ENCODE measurements at regions not wholly inside any gene's neighbourhood (a gene's known extent, or its start where the extent isn't known, plus 50 kb on each side); places are given as distances from the start of the nearest gene placed in this dataset.
"Not testable (repeated sequence)": the region's sequence is repeated elsewhere in the genome, so short reads cannot be mapped to it uniquely, and the experiment has no call there.

GRCh38 chr9:63912451-63912850, 1372.6 kb downstream of the FOXD4L5 start:
- H3K27me3 ChIP-seq (ENCODE audit: control insufficient read depth, insufficient read depth, low read length); POLR2A ChIA-PET; BruUV-seq (replicated peaks); in situ Hi-C loops (cut with HindIII; ENCODE audit: low pct_unique_long_range_greater_than_20kb, low sequenced_read_pairs); intact Hi-C loops (cut with micrococcal nuclease; ENCODE audit: unreplicated experiment); H3K4me3 ChIP-seq (ENCODE audit: low read depth in 2 of 2, low read length in 2 of 2); H3K9me3 ChIP-seq (ENCODE audit: control insufficient read depth, insufficient read depth, low read depth, low read length); DNase-seq (ENCODE audit: low read depth, low spot score); H3K27ac ChIP-seq (ENCODE audit: low read length); ATAC-seq; H3K36me3 ChIP-seq (ENCODE audit: control insufficient read depth, insufficient read depth, low read length); H3K4me1 ChIP-seq (ENCODE audit: control insufficient read depth, insufficient read depth, low read length); CTCF ChIA-PET: not testable (repeated sequence)

- ATAC-seq; H3K4me1 ChIP-seq (ENCODE audit: control insufficient read depth, insufficient read depth, low read length); intact Hi-C loops (cut with micrococcal nuclease; ENCODE audit: unreplicated experiment); BruUV-seq (replicated peaks); H3K27ac ChIP-seq (ENCODE audit: low read length); H3K9me3 ChIP-seq (ENCODE audit: control insufficient read depth, insufficient read depth, low read depth, low read length); in situ Hi-C loops (cut with HindIII; ENCODE audit: low pct_unique_long_range_greater_than_20kb, low sequenced_read_pairs); H3K27me3 ChIP-seq (ENCODE audit: control insufficient read depth, insufficient read depth, low read length); POLR2A ChIA-PET; CTCF ChIA-PET; H3K36me3 ChIP-seq (ENCODE audit: control insufficient read depth, insufficient read depth, low read length); H3K4me3 ChIP-seq (ENCODE audit: low read depth in 2 of 2, low read length in 2 of 2); DNase-seq (ENCODE audit: low read depth, low spot score): not testable (repeated sequence)
Measured at GRCh38 chr9:63909076-63909475, 1375.9 kb downstream of the FOXD4L5 start.

- CTCF ChIA-PET; DNase-seq (ENCODE audit: low read depth, low spot score); H3K4me3 ChIP-seq (ENCODE audit: low read depth in 2 of 2, low read length in 2 of 2); H3K9me3 ChIP-seq (ENCODE audit: control insufficient read depth, insufficient read depth, low read depth, low read length); ATAC-seq; H3K27ac ChIP-seq (ENCODE audit: low read length); BruUV-seq (replicated peaks); intact Hi-C loops (cut with micrococcal nuclease; ENCODE audit: unreplicated experiment); in situ Hi-C loops (cut with HindIII; ENCODE audit: low pct_unique_long_range_greater_than_20kb, low sequenced_read_pairs); H3K4me1 ChIP-seq (ENCODE audit: control insufficient read depth, insufficient read depth, low read length); H3K36me3 ChIP-seq (ENCODE audit: control insufficient read depth, insufficient read depth, low read length); H3K27me3 ChIP-seq (ENCODE audit: control insufficient read depth, insufficient read depth, low read length); POLR2A ChIA-PET: not testable (repeated sequence)
Measured at GRCh38 chr9:63899637-63900190, 1385.3 kb downstream of the FOXD4L5 start.

- POLR2A ChIA-PET; H3K27ac ChIP-seq (ENCODE audit: low read length); H3K27me3 ChIP-seq (ENCODE audit: control insufficient read depth, insufficient read depth, low read length); CTCF ChIA-PET; in situ Hi-C loops (cut with HindIII; ENCODE audit: low pct_unique_long_range_greater_than_20kb, low sequenced_read_pairs); H3K36me3 ChIP-seq (ENCODE audit: control insufficient read depth, insufficient read depth, low read length); H3K4me1 ChIP-seq (ENCODE audit: control insufficient read depth, insufficient read depth, low read length); BruUV-seq (replicated peaks); intact Hi-C loops (cut with micrococcal nuclease; ENCODE audit: unreplicated experiment); DNase-seq (ENCODE audit: low read depth, low spot score); H3K4me3 ChIP-seq (ENCODE audit: low read depth in 2 of 2, low read length in 2 of 2); H3K9me3 ChIP-seq (ENCODE audit: control insufficient read depth, insufficient read depth, low read depth, low read length); ATAC-seq: not testable (repeated sequence)
Measured at GRCh38 chr9:63881386-63881785, 1403.6 kb downstream of the FOXD4L5 start.

- ATAC-seq; in situ Hi-C loops (cut with HindIII; ENCODE audit: low pct_unique_long_range_greater_than_20kb, low sequenced_read_pairs); H3K36me3 ChIP-seq (ENCODE audit: control insufficient read depth, insufficient read depth, low read length); H3K4me3 ChIP-seq (ENCODE audit: low read depth in 2 of 2, low read length in 2 of 2); H3K4me1 ChIP-seq (ENCODE audit: control insufficient read depth, insufficient read depth, low read length); H3K9me3 ChIP-seq (ENCODE audit: control insufficient read depth, insufficient read depth, low read depth, low read length); POLR2A ChIA-PET; CTCF ChIA-PET; H3K27me3 ChIP-seq (ENCODE audit: control insufficient read depth, insufficient read depth, low read length); intact Hi-C loops (cut with micrococcal nuclease; ENCODE audit: unreplicated experiment); DNase-seq (ENCODE audit: low read depth, low spot score); H3K27ac ChIP-seq (ENCODE audit: low read length); BruUV-seq (replicated peaks): not testable (repeated sequence)
Measured at GRCh38 chr9:63876380-63876779, 1408.6 kb downstream of the FOXD4L5 start.
